Neuron (in vitro differentiated cells): ENCODE measurements at regions not wholly inside any gene's neighbourhood (a gene's known extent, or its start where the extent isn't known, plus 50 kb on each side); places are given as distances from the start of the nearest gene placed in this dataset.
"Not testable (repeated sequence)": the region's sequence is repeated elsewhere in the genome, so short reads cannot be mapped to it uniquely, and the experiment has no call there.

Source experiments
- H2AFZ ChIP-seq: one replicate; pipeline ENCODE4 v1.6.1; 2013; ENCODE audit warnings: low read depth, mild to moderate bottlenecking, inconsistent platforms, low read length, moderate library complexity
- H3K27me3 ChIP-seq: one replicate; pipeline ENCODE4 v1.6.1; 2013; ENCODE audit warnings: low read length; ENCODE audit not compliant: insufficient read depth
- H3K36me3 ChIP-seq: one replicate; pipeline ENCODE4 v1.6.1; 2013; ENCODE audit warnings: low read length; ENCODE audit not compliant: insufficient read depth
- H3K4me1 ChIP-seq: one replicate; pipeline ENCODE4 v1.6.1; 2013; ENCODE audit warnings: low read length; ENCODE audit not compliant: insufficient read depth
- H3K4me3 ChIP-seq: 2 replicates; pipeline ENCODE4 v1.5.1; 2013; ENCODE audit warnings: mild to moderate bottlenecking, low read length, moderate library complexity
- H3K9me3 ChIP-seq: one replicate; pipeline ENCODE4 v1.6.1; 2013; ENCODE audit warnings: low read length

GRCh38 chr15:26186138-26186537 lies 323.0 kb upstream of the ATP10A start:
- not testable (repeated sequence) for H3K4me1 ChIP-seq, H3K27me3 ChIP-seq, H2AFZ ChIP-seq

DNA sequence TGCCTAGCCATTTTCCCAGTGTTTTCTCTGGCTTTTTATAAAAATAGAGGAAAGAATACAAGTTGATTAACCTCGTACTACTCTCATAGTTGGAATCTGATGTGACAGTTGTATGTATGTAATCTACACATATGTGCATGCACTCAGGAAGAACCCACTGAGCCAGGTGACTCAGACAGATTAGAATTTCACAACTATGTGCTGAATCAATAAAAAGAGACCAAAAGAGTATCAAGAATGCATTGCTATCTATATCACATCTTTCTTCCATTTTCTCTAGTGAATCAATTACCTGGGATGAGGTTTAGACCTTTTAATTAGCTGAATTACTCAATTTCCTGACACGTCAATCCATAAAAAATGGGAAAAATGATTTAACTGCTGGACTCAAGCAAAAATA lies 319.3 kb upstream of the ATP10A start:
- Histone ChIP-seq H3K4me1 (peaks cover 12% of the 10 kb centered on the region), H2AFZ (no peak overlapping the region), H3K36me3 (no peaks in the 10 kb centered on the region), H3K9me3 (no peaks in the 10 kb centered on the region), H3K4me3 (no peak overlapping the region), H3K27me3 (no peaks in the 10 kb centered on the region)

More at GRCh38 chr15:26186138-26186537, 323.0 kb upstream of the ATP10A start:
- not testable (repeated sequence) for H3K4me3 ChIP-seq, H3K36me3 ChIP-seq, H3K9me3 ChIP-seq

- Histone ChIP-seq H3K36me3 (no peaks in the 10 kb centered on the region), H3K9me3 (no peaks in the 10 kb centered on the region), H3K27me3 (no peaks in the 10 kb centered on the region), H2AFZ (no peak overlapping the region), H3K4me3 (no peak overlapping the region), H3K4me1 (peaks cover 12% of the 10 kb centered on the region)
These were observed 316.8 kb upstream of the ATP10A start for GRCh38 chr15:26179906-26180305.

DNA sequence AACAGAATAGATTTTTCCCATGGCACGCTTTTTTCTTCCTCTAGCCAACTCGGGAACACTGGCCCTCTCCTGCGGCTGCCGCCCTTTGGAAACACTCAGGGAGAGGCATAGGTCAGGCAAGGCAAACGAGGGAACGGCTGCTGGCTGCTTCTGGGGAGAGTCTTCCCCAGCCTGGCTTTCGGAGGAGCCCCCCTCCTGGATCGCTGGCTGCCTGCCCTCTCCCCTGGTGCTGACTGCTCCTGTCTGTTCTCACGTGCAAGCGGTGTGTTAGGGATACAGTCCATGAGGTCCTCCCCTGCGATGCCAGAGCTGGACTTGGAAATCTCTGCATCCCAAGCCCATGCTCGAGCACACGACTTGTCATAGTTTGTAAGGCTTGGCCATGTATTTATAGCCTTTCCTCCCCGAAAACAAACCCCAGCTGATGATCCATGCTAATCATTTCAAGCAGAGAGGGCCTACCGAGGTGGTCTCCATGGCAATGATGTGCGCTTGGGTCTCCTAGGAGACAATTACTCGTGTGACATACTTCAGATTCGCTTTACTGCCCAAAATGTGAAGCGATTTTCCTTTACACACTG lies 315.6 kb upstream of the ATP10A start:
- no peak overlapping the region for H3K4me3 ChIP-seq
- H3K4me1 ChIP-seq = peaks cover 12% of the 10 kb centered on the region
- H3K36me3 ChIP-seq = no peaks in the 10 kb centered on the region
- no peaks in the 10 kb centered on the region for H3K27me3 ChIP-seq
- no peak overlapping the region for H2AFZ ChIP-seq
- H3K9me3 ChIP-seq = no peaks in the 10 kb centered on the region

- no peaks in the 10 kb centered on the region for H3K36me3 ChIP-seq
- H3K4me1 ChIP-seq = peaks cover 12% of the 10 kb centered on the region
- H3K27me3 ChIP-seq = no peaks in the 10 kb centered on the region
- H3K4me3 ChIP-seq = no peak overlapping the region
- H3K9me3 ChIP-seq = no peaks in the 10 kb centered on the region
- H2AFZ ChIP-seq = no peak overlapping the region
These were observed 314.7 kb upstream of the ATP10A start for GRCh38 chr15:26177816-26178215.

GRCh38 chr15:26176831-26177230 lies 313.7 kb upstream of the ATP10A start:
- Histone ChIP-seq H2AFZ (no peak overlapping the region), H3K36me3 (no peaks in the 10 kb centered on the region), H3K27me3 (no peaks in the 10 kb centered on the region), H3K4me1 (peaks cover 12% of the 10 kb centered on the region), H3K4me3 (no peak overlapping the region), H3K9me3 (no peaks in the 10 kb centered on the region)

GRCh38 chr15:26171266-26171665 lies 308.1 kb upstream of the ATP10A start:
- H3K27me3 ChIP-seq = no peaks in the 10 kb centered on the region
- no peaks in the 10 kb centered on the region for H3K36me3 ChIP-seq
- no peaks in the 10 kb centered on the region for H3K4me1 ChIP-seq
- H3K9me3 ChIP-seq = no peaks in the 10 kb centered on the region
- H3K4me3 ChIP-seq = no peak overlapping the region
- H2AFZ ChIP-seq = no peak overlapping the region

GRCh38 chr15:26166429-26166828 lies 303.3 kb upstream of the ATP10A start:
- no peaks in the 10 kb centered on the region for H3K36me3 ChIP-seq
- no peaks in the 10 kb centered on the region for H3K4me1 ChIP-seq
- no peak overlapping the region for H3K4me3 ChIP-seq
- no peaks in the 10 kb centered on the region for H3K27me3 ChIP-seq
- no peak overlapping the region for H2AFZ ChIP-seq
- no peaks in the 10 kb centered on the region for H3K9me3 ChIP-seq

GRCh38 chr15:26165546-26165945 lies 302.4 kb upstream of the ATP10A start:
- Histone ChIP-seq H3K4me3 (no peak overlapping the region), H3K36me3 (no peaks in the 10 kb centered on the region), H3K27me3 (no peaks in the 10 kb centered on the region), H3K4me1 (no peaks in the 10 kb centered on the region), H2AFZ (no peak overlapping the region), H3K9me3 (no peaks in the 10 kb centered on the region)

- H3K9me3 ChIP-seq = no peaks in the 10 kb centered on the region
- no peaks in the 10 kb centered on the region for H3K36me3 ChIP-seq
- no peak overlapping the region for H3K4me3 ChIP-seq
- no peaks in the 10 kb centered on the region for H3K27me3 ChIP-seq
- H2AFZ ChIP-seq = no peak overlapping the region
- H3K4me1 ChIP-seq = no peaks in the 10 kb centered on the region
These were observed 297.2 kb upstream of the ATP10A start for GRCh38 chr15:26160343-26160742.

DNA sequence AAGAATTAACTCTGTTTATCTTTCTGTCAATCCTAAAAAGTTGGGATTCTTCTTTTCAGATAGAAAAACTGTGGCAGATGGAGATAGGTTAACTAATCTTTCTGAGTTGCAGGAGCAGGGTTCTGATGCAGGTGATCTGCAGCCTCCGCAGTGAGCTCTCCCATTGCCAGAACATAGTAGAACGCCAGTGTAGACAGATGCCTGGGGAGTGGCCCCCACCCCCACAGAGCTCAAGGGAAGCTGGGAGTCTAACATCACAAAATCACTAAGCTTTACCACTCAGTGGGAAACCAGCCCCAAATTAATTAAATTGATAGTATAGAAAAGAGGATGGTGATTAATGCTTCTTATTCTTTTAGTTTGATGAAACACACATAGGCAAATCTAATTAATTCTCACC lies 295.0 kb upstream of the ATP10A start:
- Histone ChIP-seq H3K4me1 (no peaks in the 10 kb centered on the region), H2AFZ (no peak overlapping the region), H3K4me3 (no peak overlapping the region), H3K9me3 (no peaks in the 10 kb centered on the region), H3K27me3 (no peaks in the 10 kb centered on the region), H3K36me3 (no peaks in the 10 kb centered on the region)

GRCh38 chr15:26157081-26157480 lies 294.0 kb upstream of the ATP10A start:
- Histone ChIP-seq H3K4me3 (no peak overlapping the region), H3K36me3 (no peaks in the 10 kb centered on the region), H2AFZ (no peak overlapping the region), H3K4me1 (no peaks in the 10 kb centered on the region), H3K27me3 (no peaks in the 10 kb centered on the region), H3K9me3 (no peaks in the 10 kb centered on the region)

DNA sequence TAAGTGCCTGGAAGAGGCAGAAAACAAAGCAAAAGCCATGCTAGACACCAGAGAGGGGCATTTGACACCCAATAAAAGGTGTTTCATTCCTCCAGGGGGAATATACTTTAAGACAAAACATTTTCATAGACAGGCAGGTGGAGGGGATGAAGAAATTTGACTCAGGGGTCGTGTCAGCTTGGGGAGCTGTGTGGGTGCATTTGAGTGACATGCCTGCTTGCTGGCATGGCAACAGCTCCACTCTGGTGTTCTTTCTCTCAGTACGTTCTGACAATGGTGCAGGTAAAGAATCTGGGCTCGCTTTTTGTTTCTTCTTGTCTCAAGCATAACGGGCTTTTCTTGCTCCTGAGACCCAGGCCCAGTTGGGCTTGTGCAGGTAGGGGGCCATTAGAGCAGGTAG lies 292.9 kb upstream of the ATP10A start:
- Histone ChIP-seq H3K4me1 (no peaks in the 10 kb centered on the region), H2AFZ (no peak overlapping the region), H3K4me3 (no peak overlapping the region), H3K9me3 (no peaks in the 10 kb centered on the region), H3K36me3 (no peaks in the 10 kb centered on the region), H3K27me3 (no peaks in the 10 kb centered on the region)

DNA sequence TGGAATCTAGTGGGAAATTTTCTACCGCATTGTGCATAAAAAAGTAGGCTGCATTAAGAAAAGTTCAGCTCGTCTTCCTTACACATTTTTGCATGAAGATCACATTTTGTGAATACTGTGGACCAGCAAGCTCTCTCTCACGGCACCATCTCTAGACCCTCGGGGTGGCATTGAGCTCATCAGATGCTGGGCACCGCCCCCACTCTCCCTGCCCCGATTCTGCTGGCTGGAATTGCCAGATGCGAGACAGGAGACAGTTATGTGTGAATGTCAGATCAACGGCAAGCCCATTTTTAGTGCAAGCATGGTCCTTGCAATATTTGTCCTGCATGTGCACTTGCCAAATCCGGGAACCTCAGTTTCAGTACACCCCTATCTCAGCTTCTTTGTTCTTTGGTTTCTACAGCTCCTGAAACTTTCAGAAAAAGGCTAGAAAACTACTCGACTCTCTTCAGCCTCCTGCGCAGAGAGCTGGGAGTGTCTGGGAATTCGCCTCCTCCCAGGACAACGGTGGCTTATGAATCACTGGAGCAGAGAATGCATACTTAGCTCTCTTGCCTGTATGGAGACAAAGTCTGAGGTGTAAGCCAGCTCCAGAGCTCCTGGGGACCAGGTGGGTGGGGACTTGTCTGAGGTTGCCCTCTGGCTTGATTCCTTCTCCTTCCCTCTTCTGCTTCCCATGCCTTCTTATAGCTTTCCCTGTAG lies 285.2 kb upstream of the ATP10A start:
- no peaks in the 10 kb centered on the region for H3K4me1 ChIP-seq
- no peaks in the 10 kb centered on the region for H3K27me3 ChIP-seq
- no peaks in the 10 kb centered on the region for H3K36me3 ChIP-seq
- no peak overlapping the region for H3K4me3 ChIP-seq
- H3K9me3 ChIP-seq = no peaks in the 10 kb centered on the region
- H2AFZ ChIP-seq = no peak overlapping the region
